ENCODE measurements at regions not wholly inside any gene's neighbourhood (a gene's known extent, or its start where the extent isn't known, plus 50 kb on each side); places are given as distances from the start of the nearest gene placed in this dataset.

DNA sequence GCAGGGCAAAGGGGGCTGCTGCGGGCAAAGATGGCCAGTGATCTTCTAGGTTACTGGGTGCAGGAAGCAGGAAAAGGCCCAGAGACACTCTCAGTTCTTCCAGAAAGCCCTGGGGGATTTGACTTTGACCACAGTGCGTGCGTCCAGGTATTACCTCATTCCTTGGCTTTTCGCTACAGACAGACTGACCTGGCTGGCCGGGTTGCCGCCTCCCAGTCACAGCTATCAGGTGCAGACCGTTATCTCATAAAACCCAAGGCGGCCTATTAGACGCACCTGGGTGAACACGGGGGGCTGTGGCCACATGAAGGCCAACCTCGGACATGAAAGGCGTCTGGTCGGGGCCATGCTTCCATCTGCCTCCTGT is 80.3 kb downstream of the FOXL3 start:
- DNase-seq (ENCODE audit: low spot score): no peak
- H3K27me3 Mint-ChIP-seq (ENCODE audit: low read depth): peaks cover 4% of the 10 kb centered on the region
- no peaks in the 10 kb centered on the region for H3K36me3 Mint-ChIP-seq (ENCODE audit: low read depth)
- no peak overlapping the region for H3K4me3 Mint-ChIP-seq (ENCODE audit: low read depth)
- no peaks in the 10 kb centered on the region for H3K9me3 Mint-ChIP-seq
- peaks cover 19% of the 10 kb centered on the region for H3K4me1 Mint-ChIP-seq (ENCODE audit: low read depth)
- no peak overlapping the region for H3K27ac Mint-ChIP-seq
- intact Hi-C loops (cut with micrococcal nuclease): no loop called here

DNA sequence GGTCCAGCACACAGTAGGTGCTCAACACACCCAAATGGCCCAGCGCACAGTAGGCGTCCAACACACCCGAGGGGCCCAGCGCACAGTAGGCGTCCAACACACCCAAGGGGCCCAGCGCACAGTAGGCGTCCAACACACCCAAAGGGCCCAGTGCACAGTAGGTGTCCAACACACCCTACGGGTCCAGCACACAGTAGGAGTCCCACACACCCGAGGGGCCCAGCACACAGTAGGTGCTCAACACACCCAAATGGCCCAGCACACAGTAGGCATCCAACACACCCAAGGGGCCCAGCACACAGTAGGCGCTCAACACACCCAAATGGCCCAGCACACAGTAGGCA is 80.8 kb downstream of the FOXL3 start:
- Mint-ChIP-seq H3K27me3 (ENCODE audit: low read depth) (peaks cover 4% of the 10 kb centered on the region), H3K4me3 (ENCODE audit: low read depth) (no peak overlapping the region), H3K27ac (no peak overlapping the region), H3K4me1 (ENCODE audit: low read depth) (peaks cover 14% of the 10 kb centered on the region), H3K9me3 (no peaks in the 10 kb centered on the region), H3K36me3 (ENCODE audit: low read depth) (no peaks in the 10 kb centered on the region)
- intact Hi-C loops (cut with micrococcal nuclease): no loop called here
- DNase-seq (ENCODE audit: low spot score): no peak

DNA sequence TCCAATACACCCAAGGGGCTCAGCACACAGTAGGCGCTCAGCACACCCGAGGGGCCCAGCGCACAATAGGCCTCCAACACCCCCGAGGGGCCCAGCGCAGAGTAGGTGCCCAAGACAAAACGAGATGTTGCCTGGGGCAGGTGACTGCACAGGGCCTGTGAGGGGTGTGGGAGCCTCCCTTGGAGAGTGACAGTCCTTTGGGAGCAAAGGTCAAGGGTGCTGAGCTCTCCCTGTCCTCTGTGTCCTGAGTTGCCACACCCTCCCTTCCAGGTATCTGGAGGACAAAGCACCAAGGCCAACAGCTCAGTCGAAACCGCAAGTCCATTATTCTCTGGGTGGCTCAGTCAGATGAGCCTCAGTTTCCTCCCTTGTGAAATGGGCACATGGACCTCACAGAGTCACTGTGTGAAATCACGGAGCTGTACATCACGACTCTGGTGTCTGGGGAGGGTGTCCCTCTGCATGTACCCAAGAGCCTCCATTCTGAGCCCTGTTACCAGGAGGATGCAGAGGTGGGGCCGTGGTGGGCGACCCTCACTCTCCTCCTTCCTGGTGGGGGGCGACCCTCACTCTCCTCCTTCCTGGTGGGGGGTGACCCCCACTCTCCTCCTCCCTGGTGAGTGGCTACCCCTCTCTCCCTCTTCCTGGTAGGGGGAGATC is 81.3 kb downstream of the FOXL3 start:
- H3K4me1 Mint-ChIP-seq (ENCODE audit: low read depth): peaks cover 9% of the 10 kb centered on the region
- H3K27ac Mint-ChIP-seq: no peak overlapping the region
- no peaks in the 10 kb centered on the region for H3K9me3 Mint-ChIP-seq
- no peaks in the 10 kb centered on the region for H3K36me3 Mint-ChIP-seq (ENCODE audit: low read depth)
- peaks cover 2% of the 10 kb centered on the region for H3K27me3 Mint-ChIP-seq (ENCODE audit: low read depth)
- intact Hi-C loops (cut with micrococcal nuclease): no loop called here
- H3K4me3 Mint-ChIP-seq (ENCODE audit: low read depth): no peak overlapping the region
- no peak for DNase-seq (ENCODE audit: low spot score)

DNA sequence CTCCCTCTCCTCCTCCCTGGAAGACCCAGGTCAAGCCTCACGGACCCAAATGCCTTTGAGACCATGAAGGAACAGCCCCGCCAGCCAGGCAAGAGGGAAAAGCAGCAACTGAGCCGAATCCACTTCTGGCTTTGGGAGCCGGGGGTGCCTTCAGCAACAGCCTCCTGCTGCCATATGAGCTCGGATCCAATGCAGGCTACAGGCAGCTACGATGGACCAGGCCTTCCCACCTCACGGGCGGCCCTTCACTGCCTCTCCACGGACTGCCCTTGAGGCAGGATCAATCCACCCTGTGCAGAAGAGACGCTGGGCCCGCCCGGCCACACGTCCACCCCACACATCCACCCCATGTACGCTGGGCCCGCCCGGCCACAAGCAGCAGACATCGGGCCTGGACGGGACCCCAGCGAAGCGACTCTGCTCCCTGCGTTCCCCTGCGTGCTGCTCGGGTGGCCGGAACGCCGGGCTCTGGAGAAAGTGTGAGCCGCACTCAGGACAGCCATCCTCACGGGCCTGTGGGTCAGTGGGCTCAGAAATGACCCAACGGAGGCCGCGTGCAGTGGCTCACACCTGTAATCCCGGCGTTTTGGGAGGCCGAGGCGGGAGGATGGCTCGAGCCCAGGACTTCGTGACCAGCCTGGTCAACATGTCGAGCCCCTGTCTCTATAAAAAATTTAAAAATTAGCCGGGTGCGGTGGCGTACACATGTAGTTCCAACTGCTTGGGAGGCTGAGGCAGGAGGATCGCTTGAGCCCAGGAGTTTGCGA is 82.0 kb downstream of the FOXL3 start:
- Mint-ChIP-seq H3K9me3 (no peaks in the 10 kb centered on the region), H3K4me3 (ENCODE audit: low read depth) (no peak overlapping the region), H3K4me1 (ENCODE audit: low read depth) (peaks cover 2% of the 10 kb centered on the region), H3K27me3 (ENCODE audit: low read depth) (no peaks in the 10 kb centered on the region), H3K27ac (no peak overlapping the region), H3K36me3 (ENCODE audit: low read depth) (no peaks in the 10 kb centered on the region)
- intact Hi-C loops (cut with micrococcal nuclease): no loop called here
- DNase-seq (ENCODE audit: low spot score): no peak

DNA sequence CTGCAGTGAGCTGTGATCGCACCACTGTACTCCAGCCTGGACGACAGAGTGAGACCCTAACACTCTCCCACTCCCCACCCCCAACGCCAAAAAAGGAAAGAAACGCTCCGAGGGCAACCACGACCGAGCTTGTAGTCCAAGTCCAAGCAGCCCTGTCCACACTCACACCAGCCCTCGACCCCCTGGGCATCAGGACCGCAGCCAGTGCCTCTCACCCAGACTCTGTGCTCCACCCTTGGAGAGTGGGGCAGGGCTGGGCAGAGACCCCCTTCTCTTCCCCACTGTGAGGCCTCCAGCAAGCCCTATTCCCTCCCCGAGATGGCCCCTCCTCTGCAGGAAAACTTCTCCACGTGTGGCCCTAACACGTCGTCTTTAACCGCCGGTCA is 82.6 kb downstream of the FOXL3 start:
- H3K9me3 Mint-ChIP-seq: no peaks in the 10 kb centered on the region
- no peaks in the 10 kb centered on the region for H3K4me1 Mint-ChIP-seq (ENCODE audit: low read depth)
- no peak for DNase-seq (ENCODE audit: low spot score)
- intact Hi-C loops (cut with micrococcal nuclease): no loop called here
- H3K27ac Mint-ChIP-seq: no peak overlapping the region
- no peaks in the 10 kb centered on the region for H3K36me3 Mint-ChIP-seq (ENCODE audit: low read depth)
- H3K27me3 Mint-ChIP-seq (ENCODE audit: low read depth): no peaks in the 10 kb centered on the region
- no peak overlapping the region for H3K4me3 Mint-ChIP-seq (ENCODE audit: low read depth)

DNA sequence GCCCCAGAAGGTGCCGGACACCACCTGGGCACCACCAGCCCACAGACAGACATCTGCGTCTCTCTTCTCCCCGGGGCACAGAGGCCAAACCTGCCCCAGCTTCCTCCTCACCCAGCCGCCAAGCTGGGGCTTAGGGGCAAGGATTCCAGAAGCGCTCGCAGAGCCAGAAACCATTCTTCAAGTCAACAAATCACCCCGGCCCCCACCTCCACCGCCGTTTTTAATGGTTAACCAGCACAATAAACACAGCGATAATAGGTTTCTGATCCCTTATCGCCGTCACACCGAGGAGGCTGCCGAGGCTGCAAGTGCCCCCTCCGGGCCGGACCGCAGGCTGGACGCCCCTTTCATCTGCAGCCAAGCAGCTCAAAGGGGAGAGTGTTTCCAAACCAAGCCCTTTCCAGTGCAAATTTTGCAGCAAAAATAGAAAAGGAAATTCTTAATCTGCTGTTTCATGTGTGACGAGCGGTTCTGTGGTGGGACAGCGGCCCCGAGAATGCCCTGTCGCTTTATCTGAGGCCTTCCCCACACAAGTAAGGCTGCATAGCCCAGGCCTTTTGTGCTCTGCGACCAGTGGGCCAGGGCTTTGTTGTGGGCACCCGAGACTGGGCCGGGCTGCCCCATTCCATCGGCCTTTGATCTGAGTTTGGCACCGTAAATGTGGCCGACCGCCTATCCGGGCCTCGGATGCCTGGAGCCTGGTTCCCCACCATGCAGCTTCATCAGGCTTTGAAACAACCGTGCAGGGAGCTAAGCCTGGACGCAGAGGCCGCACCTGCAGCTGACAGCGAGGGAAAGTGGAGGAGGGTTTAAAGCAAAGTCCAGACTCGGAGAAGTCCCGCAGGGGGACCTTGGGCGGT is 83.2 kb downstream of the FOXL3 start:
- Mint-ChIP-seq H3K27me3 (ENCODE audit: low read depth) (no peaks in the 10 kb centered on the region), H3K36me3 (ENCODE audit: low read depth) (no peaks in the 10 kb centered on the region), H3K9me3 (no peaks in the 10 kb centered on the region), H3K4me3 (ENCODE audit: low read depth) (no peak overlapping the region), H3K27ac (no peak overlapping the region), H3K4me1 (ENCODE audit: low read depth) (no peaks in the 10 kb centered on the region)
- no peak for DNase-seq (ENCODE audit: low spot score)
- intact Hi-C loops (cut with micrococcal nuclease): no loop called here

DNA sequence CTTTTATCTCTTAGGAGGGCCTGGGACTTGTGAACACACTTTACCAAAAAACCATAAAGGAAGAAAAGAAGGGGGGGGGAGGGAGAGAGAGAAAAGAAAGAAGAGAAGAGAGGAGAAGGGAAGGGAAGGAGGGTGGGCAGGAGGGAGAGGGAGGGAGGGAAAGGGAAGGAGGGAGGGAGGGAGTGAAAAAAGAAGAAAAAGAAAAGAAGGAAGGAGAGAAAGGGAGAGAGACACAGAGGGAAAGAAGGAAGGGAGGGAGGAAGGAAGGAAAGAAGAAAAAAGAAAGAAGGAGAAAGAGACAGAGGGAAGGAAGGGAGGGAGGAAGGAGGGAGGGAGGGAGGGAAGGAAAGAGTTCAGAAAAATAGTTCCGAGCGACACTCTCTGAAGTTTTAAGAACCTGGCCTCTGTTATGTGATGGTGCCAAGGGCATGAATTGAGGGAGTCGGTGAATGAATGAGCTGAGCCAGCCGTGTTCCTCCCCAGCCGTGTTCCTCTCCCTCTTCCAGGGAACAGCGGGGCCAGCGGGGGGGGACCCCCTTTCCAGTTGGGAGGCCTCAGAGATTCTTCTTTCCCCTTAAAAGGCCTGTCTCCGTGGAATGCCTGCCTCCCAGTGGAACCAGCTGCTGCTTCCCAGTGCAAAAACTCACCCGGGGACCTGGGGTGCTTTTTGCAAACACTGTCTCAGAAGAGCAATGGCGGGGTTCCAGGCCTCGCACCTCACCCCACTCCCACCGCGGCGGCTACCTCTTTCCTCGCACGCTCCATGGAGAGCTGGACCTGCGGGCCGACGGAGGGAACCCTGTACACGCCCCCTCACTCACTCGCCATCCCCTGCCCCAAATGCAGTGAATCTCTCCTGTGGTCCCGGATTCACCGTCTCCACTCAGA is 84.1 kb downstream of the FOXL3 start:
- no peak overlapping the region for H3K27ac Mint-ChIP-seq
- H3K36me3 Mint-ChIP-seq (ENCODE audit: low read depth): no peaks in the 10 kb centered on the region

DNA sequence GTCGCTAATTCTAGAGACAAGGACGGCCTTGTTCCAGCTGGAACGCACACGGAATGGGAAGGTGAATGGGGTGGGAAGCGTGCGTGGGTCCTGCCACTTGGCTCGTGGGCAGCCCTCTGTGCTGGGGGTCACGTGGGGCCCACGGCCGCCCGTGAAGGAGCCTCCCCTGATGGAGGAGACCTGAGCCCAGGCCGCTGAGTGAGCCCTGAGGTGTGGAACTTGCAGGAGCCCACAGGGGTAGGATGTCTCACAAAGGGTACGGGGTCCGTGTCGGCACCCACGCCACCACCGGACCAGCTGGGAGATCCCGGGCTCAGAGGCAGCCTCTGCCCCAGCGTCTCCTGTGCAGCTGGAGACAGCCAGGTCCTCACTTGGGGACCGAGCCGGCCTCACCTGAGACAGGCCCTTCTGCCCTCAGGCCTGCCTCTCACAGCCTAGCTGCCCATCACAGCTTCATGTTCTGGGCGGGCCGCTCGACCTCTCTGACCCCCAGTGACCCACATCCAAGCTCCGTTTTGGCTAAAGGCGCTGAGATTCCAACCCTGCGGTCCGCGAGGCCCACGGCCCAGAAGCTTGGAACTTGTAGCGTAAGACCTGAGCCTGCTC is 84.8 kb downstream of the FOXL3 start:
- no peaks in the 10 kb centered on the region for H3K27me3 Mint-ChIP-seq (ENCODE audit: low read depth)
- H3K27ac Mint-ChIP-seq: no peak overlapping the region
- H3K4me1 Mint-ChIP-seq (ENCODE audit: low read depth): no peaks in the 10 kb centered on the region
- H3K36me3 Mint-ChIP-seq (ENCODE audit: low read depth): no peaks in the 10 kb centered on the region
- DNase-seq (ENCODE audit: low spot score): no peak
- H3K9me3 Mint-ChIP-seq: no peaks in the 10 kb centered on the region
- no peak overlapping the region for H3K4me3 Mint-ChIP-seq (ENCODE audit: low read depth)
- intact Hi-C loops (cut with micrococcal nuclease): no loop called here

More for the DNA sequence above, 84.1 kb downstream of the FOXL3 start:
- Mint-ChIP-seq H3K4me1 (ENCODE audit: low read depth) (no peaks in the 10 kb centered on the region), H3K4me3 (ENCODE audit: low read depth) (no peak overlapping the region), H3K27me3 (ENCODE audit: low read depth) (no peaks in the 10 kb centered on the region), H3K9me3 (no peaks in the 10 kb centered on the region)
- intact Hi-C loops (cut with micrococcal nuclease): no loop called here
- DNase-seq (ENCODE audit: low spot score): no peak

DNA sequence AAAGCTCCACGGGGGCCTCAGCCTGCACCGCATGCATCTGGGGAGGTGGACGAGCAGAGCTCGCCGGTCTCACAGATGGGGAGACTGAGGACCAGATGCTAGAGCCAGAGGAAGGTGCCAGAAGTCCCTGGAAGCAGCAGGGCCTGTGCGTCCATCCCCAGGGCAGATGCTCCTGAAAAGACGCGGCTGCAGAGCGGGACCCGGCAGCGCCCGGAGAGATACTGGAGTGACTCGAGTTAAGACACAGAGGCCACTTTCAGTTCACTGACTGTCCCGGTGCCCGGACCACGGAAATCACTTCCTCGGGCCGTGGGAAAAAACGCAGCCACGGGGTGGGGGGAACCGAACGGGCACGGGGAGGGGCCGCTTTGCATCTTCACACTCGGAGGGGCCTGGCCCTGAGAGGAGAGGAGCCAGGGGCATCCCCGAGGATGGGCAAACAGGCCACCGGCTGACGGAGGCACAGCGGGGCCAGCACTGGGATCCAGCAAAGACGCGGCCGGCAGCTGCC is 85.4 kb downstream of the FOXL3 start:
- no peak for DNase-seq (ENCODE audit: low spot score)
- H3K4me3 Mint-ChIP-seq (ENCODE audit: low read depth): no peak overlapping the region
- H3K36me3 Mint-ChIP-seq (ENCODE audit: low read depth): no peaks in the 10 kb centered on the region

DNA sequence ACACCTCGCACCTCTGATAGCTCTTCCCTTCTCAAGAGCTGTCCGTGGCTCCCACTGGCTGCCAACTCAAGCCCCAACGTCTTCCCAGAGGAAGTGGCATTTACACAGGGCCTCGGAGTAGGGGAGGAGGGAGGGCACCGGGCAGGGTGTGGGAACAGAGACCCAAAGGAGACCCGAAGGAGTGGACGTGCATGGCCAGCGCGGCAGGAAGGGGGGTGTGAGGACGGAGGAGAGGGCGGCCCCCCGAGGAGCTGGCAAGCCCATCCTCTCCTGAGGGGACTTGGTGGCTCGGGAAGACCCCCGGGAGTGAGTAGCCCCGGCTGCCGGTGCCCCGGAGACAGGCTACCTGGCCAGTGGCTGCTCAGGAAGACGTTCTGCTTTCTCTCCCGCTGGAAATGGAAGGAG is 85.9 kb downstream of the FOXL3 start:
- no peak for DNase-seq (ENCODE audit: low spot score)
- Mint-ChIP-seq H3K36me3 (ENCODE audit: low read depth) (no peaks in the 10 kb centered on the region), H3K4me1 (ENCODE audit: low read depth) (no peaks in the 10 kb centered on the region), H3K27me3 (ENCODE audit: low read depth) (no peaks in the 10 kb centered on the region), H3K27ac (no peak overlapping the region), H3K4me3 (ENCODE audit: low read depth) (no peak overlapping the region), H3K9me3 (no peaks in the 10 kb centered on the region)
- intact Hi-C loops (cut with micrococcal nuclease): no loop called here

More for the DNA sequence above, 85.4 kb downstream of the FOXL3 start:
- Mint-ChIP-seq H3K4me1 (ENCODE audit: low read depth) (no peaks in the 10 kb centered on the region), H3K27me3 (ENCODE audit: low read depth) (no peaks in the 10 kb centered on the region), H3K9me3 (no peaks in the 10 kb centered on the region), H3K27ac (no peak overlapping the region)
- intact Hi-C loops (cut with micrococcal nuclease): no loop called here

DNA sequence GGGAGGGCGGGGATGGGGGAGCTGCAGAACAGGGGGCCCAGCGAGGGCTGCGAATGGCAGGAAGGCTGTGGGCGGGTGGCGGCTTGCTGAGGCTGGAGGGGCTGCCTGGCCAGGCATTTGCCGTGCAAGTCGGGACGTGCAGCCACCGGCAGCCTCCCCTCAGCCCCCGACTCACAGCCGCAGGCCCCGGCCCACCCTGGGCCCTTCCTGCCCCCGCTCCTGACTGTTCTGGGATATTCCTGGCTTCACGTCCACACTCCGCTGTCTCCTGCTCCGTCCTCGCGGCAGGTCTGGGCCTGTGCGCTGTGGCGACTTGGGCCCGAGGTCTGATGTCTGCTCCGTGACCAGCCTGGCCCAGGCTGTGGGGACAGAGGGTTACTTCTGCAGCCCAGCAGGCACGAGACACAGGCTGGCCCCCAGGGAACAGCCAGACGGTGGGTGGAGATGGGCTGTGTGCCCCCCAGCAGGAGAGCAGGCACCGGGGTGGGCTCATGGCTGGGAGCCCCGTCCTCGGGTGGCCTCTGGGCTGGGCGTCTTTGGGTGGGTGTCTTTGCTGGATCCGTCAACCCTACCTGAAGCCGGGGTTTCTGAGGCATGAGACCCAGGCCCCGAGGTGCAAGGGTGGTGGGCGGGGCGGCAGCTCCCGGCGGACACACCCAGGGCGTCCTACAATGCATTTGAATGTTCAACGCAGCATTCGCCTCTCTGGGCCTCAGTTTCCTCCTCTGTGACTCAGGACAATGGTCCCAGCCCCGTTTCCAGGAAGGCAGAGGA is 86.5 kb downstream of the FOXL3 start:
- no peak for DNase-seq (ENCODE audit: low spot score)
- Mint-ChIP-seq H3K27me3 (ENCODE audit: low read depth) (no peaks in the 10 kb centered on the region), H3K4me1 (ENCODE audit: low read depth) (peaks cover 5% of the 10 kb centered on the region), H3K4me3 (ENCODE audit: low read depth) (no peak overlapping the region), H3K27ac (no peak overlapping the region), H3K9me3 (no peaks in the 10 kb centered on the region), H3K36me3 (ENCODE audit: low read depth) (no peaks in the 10 kb centered on the region)
- intact Hi-C loops (cut with micrococcal nuclease): no loop called here

Measured in activated T-helper 2 cell treated with anti-CD3 and anti-CD28 coated beads, Interferon-gamma antibody, Interleukin-2, Interleukin-4, amounts not matched to agents 10 μg/mL and 5 μg/mL and 100 μg/mL, durations not matched to agents 14 hours and 24 hours and 36 hours (primary cell).